ENCODE measurements at regions not wholly inside any gene's neighbourhood (a gene's known extent, or its start where the extent isn't known, plus 50 kb on each side); places are given as distances from the start of the nearest gene placed in this dataset.

DNA sequence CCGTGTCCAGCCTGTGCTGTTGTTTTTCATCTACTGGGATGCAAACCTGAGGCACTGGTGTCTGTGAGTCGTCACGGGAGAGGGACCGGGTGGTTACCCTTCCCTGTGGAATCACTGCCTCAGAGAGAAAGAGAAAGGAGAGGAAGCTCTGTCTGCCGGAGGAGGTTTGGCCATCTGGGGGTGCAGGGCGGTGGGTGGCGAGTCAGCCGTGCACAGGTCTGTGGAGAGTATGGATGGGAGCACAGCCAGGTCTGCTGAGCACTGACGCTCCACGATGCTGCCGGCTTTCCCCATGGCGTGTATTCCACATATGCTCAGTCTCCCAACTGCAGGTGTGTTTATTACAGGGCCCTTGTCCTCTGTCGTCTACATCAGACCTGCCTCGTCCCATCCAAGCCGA, 395.2 kb upstream of the IRX4 start:
- H3K9me3 ChIP-seq, result no peaks in the 10 kb centered on the region
- H3K27me3 ChIP-seq (replicated peaks in 1 of 7), result no peaks in the 10 kb centered on the region
- intact Hi-C loops (cut with DNase I; ENCODE audit: low total_unique reads), result no loop called here
- no peaks in the 10 kb centered on the region for H3K36me3 ChIP-seq
- no peak overlapping the region for H3K27ac ChIP-seq
- H3K4me3 ChIP-seq, result no peak overlapping the region
- no peak for TF ChIP-seq POLR2AphosphoS5 (IDR thresholded peaks at IDR 0.05)
- TF ChIP-seq POLR2A (IDR thresholded peaks at IDR 0.05), result no peak
- TF ChIP-seq, protein P1, sequence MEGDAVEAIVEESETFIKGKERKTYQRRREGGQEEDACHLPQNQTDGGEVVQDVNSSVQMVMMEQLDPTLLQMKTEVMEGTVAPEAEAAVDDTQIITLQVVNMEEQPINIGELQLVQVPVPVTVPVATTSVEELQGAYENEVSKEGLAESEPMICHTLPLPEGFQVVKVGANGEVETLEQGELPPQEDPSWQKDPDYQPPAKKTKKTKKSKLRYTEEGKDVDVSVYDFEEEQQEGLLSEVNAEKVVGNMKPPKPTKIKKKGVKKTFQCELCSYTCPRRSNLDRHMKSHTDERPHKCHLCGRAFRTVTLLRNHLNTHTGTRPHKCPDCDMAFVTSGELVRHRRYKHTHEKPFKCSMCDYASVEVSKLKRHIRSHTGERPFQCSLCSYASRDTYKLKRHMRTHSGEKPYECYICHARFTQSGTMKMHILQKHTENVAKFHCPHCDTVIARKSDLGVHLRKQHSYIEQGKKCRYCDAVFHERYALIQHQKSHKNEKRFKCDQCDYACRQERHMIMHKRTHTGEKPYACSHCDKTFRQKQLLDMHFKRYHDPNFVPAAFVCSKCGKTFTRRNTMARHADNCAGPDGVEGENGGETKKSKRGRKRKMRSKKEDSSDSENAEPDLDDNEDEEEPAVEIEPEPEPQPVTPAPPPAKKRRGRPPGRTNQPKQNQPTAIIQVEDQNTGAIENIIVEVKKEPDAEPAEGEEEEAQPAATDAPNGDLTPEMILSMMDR (IDR thresholded peaks at IDR 0.05 in 8 of 11, conservative IDR thresholded peaks at IDR 0.05 in 3 of 11), result no peak
- no peak for DNase-seq
- 79 to 94% (median 90%) methylated on average over 15 of the region's 15 CpGs for WGBS, 5 donors
- H3K4me1 ChIP-seq, result no peaks in the 10 kb centered on the region

DNA sequence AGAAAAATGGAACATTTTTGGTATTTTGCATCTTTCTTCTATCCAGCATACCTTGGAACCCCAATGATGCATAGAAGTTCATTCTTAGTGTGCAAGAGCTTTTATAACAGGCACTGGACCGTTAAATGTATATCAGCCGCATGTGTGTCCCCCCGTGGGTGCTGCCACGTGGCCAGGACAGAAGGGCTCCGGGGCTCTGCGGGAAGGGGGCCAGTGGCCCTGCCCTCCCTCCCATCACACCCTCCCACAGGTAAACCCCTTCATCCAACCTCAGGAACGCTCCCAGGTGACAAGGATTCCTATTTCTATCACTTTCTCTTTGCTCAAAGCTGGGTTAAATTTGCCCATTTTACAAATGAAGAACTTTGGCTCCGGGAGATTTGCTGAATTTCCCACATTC, 393.4 kb upstream of the IRX4 start:
- Histone ChIP-seq H3K27me3 (replicated peaks in 1 of 7) (no peaks in the 10 kb centered on the region), H3K9me3 (no peaks in the 10 kb centered on the region), H3K4me3 (no peak overlapping the region), H3K4me1 (no peaks in the 10 kb centered on the region), H3K27ac (no peak overlapping the region), H3K36me3 (no peaks in the 10 kb centered on the region)
- WGBS, 5 donors, result 84 to 91% (median 87%) methylated on average over 8 of the region's 8 CpGs
- intact Hi-C loops (cut with DNase I; ENCODE audit: low total_unique reads), result no loop called here
- DNase-seq, result no peak
- TF ChIP-seq POLR2A (IDR thresholded peaks at IDR 0.05) (no peak), POLR2AphosphoS5 (IDR thresholded peaks at IDR 0.05) (no peak)
- TF ChIP-seq, protein P1 (IDR thresholded peaks at IDR 0.05 in 8 of 11, conservative IDR thresholded peaks at IDR 0.05 in 3 of 11), result no peak

DNA sequence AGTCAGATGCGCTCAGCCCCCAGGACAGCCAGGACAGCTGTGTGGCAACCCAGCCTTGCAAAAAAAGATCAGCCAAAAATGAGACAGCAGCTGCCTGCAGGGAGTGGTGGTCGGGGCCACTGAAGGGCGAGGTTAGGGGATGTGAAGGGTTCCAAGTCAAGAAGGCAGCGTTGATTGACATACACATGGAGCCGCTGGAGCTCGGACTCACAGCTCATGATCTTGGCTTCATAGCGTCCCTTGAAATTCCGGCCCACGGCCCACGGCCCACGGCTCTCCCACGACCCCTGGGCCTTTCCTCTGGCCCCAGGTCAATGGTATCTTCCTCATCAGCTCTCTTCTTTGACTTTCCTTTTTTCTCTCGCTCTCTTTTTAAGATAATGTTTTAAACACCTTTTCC, 390.0 kb upstream of the IRX4 start:
- intact Hi-C loops (cut with DNase I; ENCODE audit: low total_unique reads), result no loop called here
- no peak overlapping the region for H3K27ac ChIP-seq
- peaks cover 0 to 11% (median 0%) of the 10 kb centered on the region in 7 donors for H3K27me3 ChIP-seq (replicated peaks in 1 of 7)
- H3K9me3 ChIP-seq, result no peaks in the 10 kb centered on the region
- H3K36me3 ChIP-seq, result no peaks in the 10 kb centered on the region
- no peaks in the 10 kb centered on the region for H3K4me1 ChIP-seq
- WGBS, 5 donors, result 71 to 86% (median 73%) methylated on average over 13 of the region's 13 CpGs
- DNase-seq, result no peak
- TF ChIP-seq POLR2AphosphoS5 (IDR thresholded peaks at IDR 0.05), result no peak
- TF ChIP-seq, protein P1 (IDR thresholded peaks at IDR 0.05 in 8 of 11, conservative IDR thresholded peaks at IDR 0.05 in 3 of 11), result no peak
- no peak for TF ChIP-seq POLR2A (IDR thresholded peaks at IDR 0.05)
- no peak overlapping the region for H3K4me3 ChIP-seq

DNA sequence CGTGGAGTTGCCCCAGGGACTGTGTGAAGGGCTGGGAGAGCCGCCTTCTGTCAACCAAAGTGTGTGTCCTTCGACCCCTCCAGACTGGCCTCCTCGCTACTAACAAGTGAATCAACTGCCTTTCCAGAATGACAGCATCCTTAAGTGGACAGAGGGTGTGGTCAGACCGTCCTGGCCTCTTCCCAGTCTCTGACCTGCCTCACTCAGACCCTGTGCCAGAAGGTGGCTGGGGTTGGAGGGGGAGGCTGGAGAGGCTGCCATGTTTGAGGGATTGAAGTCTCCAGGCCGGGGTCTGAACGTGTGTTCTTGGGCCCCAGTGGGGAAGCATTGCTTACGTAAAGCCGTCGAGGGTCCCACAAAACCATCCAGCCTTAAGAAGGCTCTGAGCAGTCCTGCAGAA, 389.3 kb upstream of the IRX4 start:
- no peaks in the 10 kb centered on the region for H3K9me3 ChIP-seq
- peaks cover 0 to 11% (median 0%) of the 10 kb centered on the region in 7 donors for H3K27me3 ChIP-seq (replicated peaks in 1 of 7)
- intact Hi-C loops (cut with DNase I; ENCODE audit: low total_unique reads), result no loop called here
- TF ChIP-seq, protein P1 (IDR thresholded peaks at IDR 0.05 in 8 of 11, conservative IDR thresholded peaks at IDR 0.05 in 3 of 11), result no peak
- no peak for TF ChIP-seq POLR2A (IDR thresholded peaks at IDR 0.05)
- no peak for TF ChIP-seq POLR2AphosphoS5 (IDR thresholded peaks at IDR 0.05)
- no peak overlapping the region for H3K4me3 ChIP-seq
- no peaks in the 10 kb centered on the region for H3K36me3 ChIP-seq
- DNase-seq, result no peak
- H3K4me1 ChIP-seq, result no peaks in the 10 kb centered on the region
- 67 to 77% (median 69%) methylated on average over 10 of the region's 10 CpGs for WGBS, 5 donors
- no peak overlapping the region for H3K27ac ChIP-seq

Data from spleen (tissue), 11 donors.